HFF-Myc (cell line): ENCODE measurements at regions not wholly inside any gene's neighbourhood (a gene's known extent, or its start where the extent isn't known, plus 50 kb on each side); places are given as distances from the start of the nearest gene placed in this dataset.

Experiments
- DNase-seq: peaks from one replicate; pipeline ENCODE4 v3.0.0-alpha.2; 2011; ENCODE audit warnings: low read depth; ENCODE audit errors: extremely low read depth
- H3K4me3 ChIP-seq: replicated peaks from 2 replicates; pipeline ENCODE4 v1.5.1; 2011; ENCODE audit warnings: low read depth, mild to moderate bottlenecking, control low read depth, low read length
- TF ChIP-seq, protein P1 (sequence below): IDR thresholded peaks from 2 replicates; pipeline ENCODE4 v1.5.1; 2012; ENCODE audit warnings: mild to moderate bottlenecking, low read depth, low read length, control low read depth; ENCODE audit errors: missing control alignments

DNA sequence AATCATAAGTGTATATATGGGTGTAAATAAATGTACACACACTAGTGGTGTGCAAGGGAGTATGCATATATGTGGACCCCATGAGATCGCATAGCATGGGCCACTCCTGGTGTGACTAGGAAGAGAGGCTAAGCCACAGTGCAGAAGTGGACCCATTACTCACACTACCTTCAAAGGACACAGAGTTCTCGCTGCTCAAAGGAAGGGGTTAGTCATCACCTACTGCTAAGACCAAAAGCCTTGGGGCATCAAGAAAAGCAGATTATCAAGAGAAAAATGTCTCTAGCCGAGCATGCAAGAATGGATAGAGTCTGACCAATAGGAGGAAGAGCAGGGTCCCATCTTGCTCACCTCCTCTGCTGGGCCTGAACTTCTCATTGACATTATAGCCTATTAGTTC, 195.5 kb downstream of the MAFB start:
- TF ChIP-seq, protein P1, sequence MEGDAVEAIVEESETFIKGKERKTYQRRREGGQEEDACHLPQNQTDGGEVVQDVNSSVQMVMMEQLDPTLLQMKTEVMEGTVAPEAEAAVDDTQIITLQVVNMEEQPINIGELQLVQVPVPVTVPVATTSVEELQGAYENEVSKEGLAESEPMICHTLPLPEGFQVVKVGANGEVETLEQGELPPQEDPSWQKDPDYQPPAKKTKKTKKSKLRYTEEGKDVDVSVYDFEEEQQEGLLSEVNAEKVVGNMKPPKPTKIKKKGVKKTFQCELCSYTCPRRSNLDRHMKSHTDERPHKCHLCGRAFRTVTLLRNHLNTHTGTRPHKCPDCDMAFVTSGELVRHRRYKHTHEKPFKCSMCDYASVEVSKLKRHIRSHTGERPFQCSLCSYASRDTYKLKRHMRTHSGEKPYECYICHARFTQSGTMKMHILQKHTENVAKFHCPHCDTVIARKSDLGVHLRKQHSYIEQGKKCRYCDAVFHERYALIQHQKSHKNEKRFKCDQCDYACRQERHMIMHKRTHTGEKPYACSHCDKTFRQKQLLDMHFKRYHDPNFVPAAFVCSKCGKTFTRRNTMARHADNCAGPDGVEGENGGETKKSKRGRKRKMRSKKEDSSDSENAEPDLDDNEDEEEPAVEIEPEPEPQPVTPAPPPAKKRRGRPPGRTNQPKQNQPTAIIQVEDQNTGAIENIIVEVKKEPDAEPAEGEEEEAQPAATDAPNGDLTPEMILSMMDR = no peak
- no peak overlapping the region for H3K4me3 ChIP-seq
- no peak for DNase-seq

DNA sequence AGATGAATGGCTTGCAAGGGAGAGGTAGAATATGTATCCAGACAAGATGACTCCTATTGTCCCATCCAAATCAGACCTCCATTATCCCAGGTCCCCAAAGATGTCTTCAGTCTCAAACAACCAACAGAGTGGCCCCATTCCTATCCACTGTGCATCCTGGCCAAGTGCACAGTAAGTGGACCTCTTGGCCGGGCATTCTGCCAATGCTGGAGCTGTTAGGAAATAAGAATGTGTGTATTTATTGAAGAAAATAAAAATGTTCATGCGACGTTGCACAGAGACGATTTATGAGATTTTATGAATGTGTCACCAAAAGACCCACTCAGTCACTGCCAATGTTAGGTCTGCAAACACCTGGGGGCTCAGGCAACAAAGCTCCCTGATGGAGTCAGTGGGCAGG, 196.0 kb downstream of the MAFB start:
- H3K4me3 ChIP-seq = no peak overlapping the region
- no peak for DNase-seq
- TF ChIP-seq, protein P1 = no peak

DNA sequence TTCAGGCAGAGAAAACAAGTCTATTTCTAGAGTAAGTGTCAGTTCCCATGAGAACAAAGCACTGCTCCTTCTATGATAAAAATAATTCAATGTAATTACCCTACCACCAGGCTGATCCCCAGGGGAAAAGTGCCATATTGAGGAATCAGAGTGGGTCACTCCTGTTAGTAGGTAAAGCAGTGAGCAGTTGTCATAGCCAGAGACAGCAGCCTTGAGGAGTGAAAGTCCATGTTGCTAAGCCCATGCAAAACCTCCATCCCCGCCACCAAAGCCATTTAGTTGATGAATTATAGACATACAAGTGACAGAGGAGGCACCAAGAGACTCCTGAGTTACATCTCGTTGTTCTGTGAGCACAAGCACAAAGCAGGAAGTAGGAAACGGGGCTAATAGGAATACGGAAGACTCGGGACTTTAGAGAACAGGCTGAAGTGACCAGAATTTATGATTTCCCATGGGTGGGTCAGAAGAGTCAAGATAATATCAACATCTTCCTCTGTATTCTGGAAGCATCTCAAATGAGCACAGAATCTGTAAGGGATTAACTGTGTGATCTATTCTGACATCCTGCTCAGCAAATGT, 197.9 kb downstream of the MAFB start:
- no peak overlapping the region for H3K4me3 ChIP-seq
- no peak for DNase-seq
- TF ChIP-seq, protein P1 = no peak

DNA sequence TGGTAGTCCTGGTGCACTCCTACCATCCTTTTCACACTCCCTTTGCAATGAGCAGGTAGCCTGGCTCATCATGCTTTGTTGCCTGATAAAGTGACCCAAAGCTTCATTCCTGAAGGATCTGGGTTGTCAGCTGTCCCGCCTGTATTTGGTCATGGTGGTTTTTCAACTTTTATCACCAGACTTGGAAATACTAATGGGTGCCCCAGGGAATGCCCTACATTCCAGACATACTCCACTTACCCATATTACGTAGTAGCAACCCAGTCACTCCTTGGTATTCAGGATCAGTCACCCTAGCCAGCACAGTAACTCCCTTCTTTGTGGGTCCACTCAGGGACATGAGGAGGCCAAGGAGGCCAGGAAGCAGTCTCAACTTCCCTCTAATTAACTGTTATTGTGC, 199.2 kb downstream of the MAFB start:
- H3K4me3 ChIP-seq = no peak overlapping the region
- TF ChIP-seq, protein P1 = no peak

DNA sequence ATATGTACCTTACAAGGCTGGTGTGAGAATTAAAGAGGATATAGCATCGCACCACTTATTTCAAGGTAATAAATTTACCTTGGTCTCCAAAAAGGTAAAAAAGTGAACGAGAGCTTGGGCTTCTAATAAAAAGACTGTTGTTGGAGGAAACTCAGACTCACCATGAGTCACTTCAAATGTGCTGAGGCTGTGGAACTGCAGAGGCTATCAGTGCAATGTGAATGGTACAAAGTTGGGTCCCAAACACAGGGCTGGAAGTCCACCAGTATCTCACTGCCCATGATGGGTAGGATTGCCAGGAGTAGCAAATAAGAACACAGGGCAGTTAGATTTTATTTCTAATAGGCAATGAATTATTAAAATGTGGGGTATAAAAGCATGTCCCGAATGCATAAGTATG, 200.6 kb downstream of the MAFB start:
- TF ChIP-seq, protein P1 = no peak
- DNase-seq = no peak

More for the DNA sequence above, 199.2 kb downstream of the MAFB start:
- DNase-seq = no peak

DNA sequence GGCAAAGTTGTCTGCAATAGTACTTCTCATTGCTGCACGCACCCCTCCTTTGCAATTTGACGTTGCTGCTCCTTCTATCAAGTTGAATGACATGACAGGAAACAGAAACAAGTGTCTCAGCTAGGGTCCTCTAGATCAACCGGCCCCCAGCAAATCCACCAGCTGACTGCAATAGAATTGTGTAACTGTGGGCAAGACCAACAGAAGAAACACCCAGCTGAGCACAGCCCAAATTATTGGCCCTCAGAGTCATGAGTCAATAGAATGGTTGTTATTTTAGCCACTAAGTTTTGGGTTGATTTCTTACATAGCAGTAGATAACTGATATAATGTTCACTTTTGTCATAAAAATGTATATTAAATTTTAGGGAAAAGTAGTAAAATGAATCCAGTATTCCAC, 202.7 kb downstream of the MAFB start:
- DNase-seq = no peak
- TF ChIP-seq, protein P1 = no peak
- H3K4me3 ChIP-seq = no peak overlapping the region

More for the DNA sequence above, 200.6 kb downstream of the MAFB start:
- H3K4me3 ChIP-seq = no peak overlapping the region
